Prostate gland (tissue), 2 donors: ENCODE measurements at regions not wholly inside any gene's neighbourhood (a gene's known extent, or its start where the extent isn't known, plus 50 kb on each side); places are given as distances from the start of the nearest gene placed in this dataset.

Source experiments
- CTCF ChIP-seq, 4 experiments: fragments of 200-600 bp in 2 of 4; fragments of 450-650 bp in 2 of 4; sonication (generic) in 2 of 4; IDR thresholded peaks; 1 replicate in 3 of 4; 2 replicates in 1 of 4; pipeline ENCODE4 v1.5.1; 2016 to 2019; ENCODE audit warnings: antibody characterized with exemption in 4 of 4, mild to moderate bottlenecking in 2 of 4, moderate library complexity in 2 of 4
- POLR2A ChIP-seq: fragments of 450-650 bp; IDR thresholded peaks from one replicate; pipeline ENCODE4 v1.6.1; 2016; ENCODE audit warnings: antibody characterized with exemption, mild to moderate bottlenecking
- POLR2AphosphoS5 ChIP-seq: sonication (generic); formaldehyde crosslinking; IDR thresholded peaks from one replicate; pipeline ENCODE4 v1.6.1; 2017; ENCODE audit warnings: antibody characterized with exemption

GRCh38 chr7:17665029-17665428 is 275.3 kb downstream of the SNX13 start:
- TF ChIP-seq CTCF (IDR thresholded peaks at IDR 0.05) (no peak), POLR2A (no peak), POLR2AphosphoS5 (no peak)
